ENCODE measurements at regions not wholly inside any gene's neighbourhood (a gene's known extent, or its start where the extent isn't known, plus 50 kb on each side); places are given as distances from the start of the nearest gene placed in this dataset.

DNA sequence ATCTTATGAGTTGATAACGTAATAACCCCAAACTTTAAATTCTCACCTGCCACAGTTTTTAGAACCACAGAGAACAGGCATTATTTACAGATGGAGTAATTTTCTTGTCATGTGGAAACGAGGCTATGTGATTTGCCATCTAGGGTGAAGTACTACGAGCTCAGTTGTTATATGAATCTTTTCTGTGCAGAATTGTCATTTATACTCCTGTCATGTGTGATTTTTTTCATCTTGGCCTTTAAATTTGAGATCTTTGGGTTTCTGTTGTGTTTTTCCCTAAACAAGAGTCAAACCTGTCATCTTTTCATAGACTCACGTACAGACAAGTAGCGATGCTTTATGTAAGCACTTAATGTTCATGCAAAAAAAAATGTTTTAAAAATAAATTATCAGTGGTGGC, 153.7 kb upstream of the TAC1 start:
- H3K27me3 ChIP-seq: no peaks in the 10 kb centered on the region
- H3K4me3 ChIP-seq: no peak overlapping the region
- WGBS, 2 donors: 83 to 88% methylated on average over 5 of the region's 5 CpGs
- no peak for TF ChIP-seq POLR2AphosphoS5 (IDR thresholded peaks at IDR 0.05)
- no peak for TF ChIP-seq POLR2A (IDR thresholded peaks at IDR 0.05)
- no peak for TF ChIP-seq EP300 (IDR thresholded peaks at IDR 0.05)
- TF ChIP-seq, protein P1, sequence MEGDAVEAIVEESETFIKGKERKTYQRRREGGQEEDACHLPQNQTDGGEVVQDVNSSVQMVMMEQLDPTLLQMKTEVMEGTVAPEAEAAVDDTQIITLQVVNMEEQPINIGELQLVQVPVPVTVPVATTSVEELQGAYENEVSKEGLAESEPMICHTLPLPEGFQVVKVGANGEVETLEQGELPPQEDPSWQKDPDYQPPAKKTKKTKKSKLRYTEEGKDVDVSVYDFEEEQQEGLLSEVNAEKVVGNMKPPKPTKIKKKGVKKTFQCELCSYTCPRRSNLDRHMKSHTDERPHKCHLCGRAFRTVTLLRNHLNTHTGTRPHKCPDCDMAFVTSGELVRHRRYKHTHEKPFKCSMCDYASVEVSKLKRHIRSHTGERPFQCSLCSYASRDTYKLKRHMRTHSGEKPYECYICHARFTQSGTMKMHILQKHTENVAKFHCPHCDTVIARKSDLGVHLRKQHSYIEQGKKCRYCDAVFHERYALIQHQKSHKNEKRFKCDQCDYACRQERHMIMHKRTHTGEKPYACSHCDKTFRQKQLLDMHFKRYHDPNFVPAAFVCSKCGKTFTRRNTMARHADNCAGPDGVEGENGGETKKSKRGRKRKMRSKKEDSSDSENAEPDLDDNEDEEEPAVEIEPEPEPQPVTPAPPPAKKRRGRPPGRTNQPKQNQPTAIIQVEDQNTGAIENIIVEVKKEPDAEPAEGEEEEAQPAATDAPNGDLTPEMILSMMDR (IDR thresholded peaks at IDR 0.05): no peak
- no peaks in the 10 kb centered on the region for H3K36me3 ChIP-seq
- H3K27ac ChIP-seq: no peak overlapping the region
- no peaks in the 10 kb centered on the region for H3K4me1 ChIP-seq
- DNase-seq: no peak
- intact Hi-C loops (cut with DNase I): no loop called here
- no peaks in the 10 kb centered on the region for H3K9me3 ChIP-seq

GRCh38 chr7:97580205-97580604, 151.7 kb upstream of the TAC1 start:
- Histone ChIP-seq H3K4me3 (no peak overlapping the region), H3K9me3 (no peaks in the 10 kb centered on the region), H3K27ac (no peak overlapping the region), H3K36me3 (no peaks in the 10 kb centered on the region), H3K27me3 (no peaks in the 10 kb centered on the region), H3K4me1 (no peaks in the 10 kb centered on the region)
- intact Hi-C loops (cut with DNase I): no loop called here
- WGBS, 2 donors: 89 to 92% methylated on average over 5 of the region's 5 CpGs
- DNase-seq: no peak
- TF ChIP-seq POLR2A (IDR thresholded peaks at IDR 0.05) (no peak), POLR2AphosphoS5 (IDR thresholded peaks at IDR 0.05) (no peak), EP300 (IDR thresholded peaks at IDR 0.05) (no peak)
- TF ChIP-seq, protein P1 (IDR thresholded peaks at IDR 0.05): no peak

GRCh38 chr7:97595439-97595838, 136.4 kb upstream of the TAC1 start:
- H3K27ac ChIP-seq: no peak overlapping the region
- peaks cover 0 to 4% (median 0%) of the 10 kb centered on the region in 4 donors for H3K9me3 ChIP-seq
- H3K36me3 ChIP-seq: no peaks in the 10 kb centered on the region
- no peaks in the 10 kb centered on the region for H3K4me1 ChIP-seq
- WGBS, 2 donors: 13 to 65% methylated on average over 2 of the region's 2 CpGs
- no peak overlapping the region for H3K4me3 ChIP-seq
- intact Hi-C loops (cut with DNase I): no loop called here
- no peak for TF ChIP-seq POLR2A (IDR thresholded peaks at IDR 0.05)
- TF ChIP-seq, protein P1 (IDR thresholded peaks at IDR 0.05): no peak
- no peak for TF ChIP-seq EP300 (IDR thresholded peaks at IDR 0.05)
- TF ChIP-seq POLR2AphosphoS5 (IDR thresholded peaks at IDR 0.05): no peak
- no peaks in the 10 kb centered on the region for H3K27me3 ChIP-seq
- DNase-seq: no peak

DNA sequence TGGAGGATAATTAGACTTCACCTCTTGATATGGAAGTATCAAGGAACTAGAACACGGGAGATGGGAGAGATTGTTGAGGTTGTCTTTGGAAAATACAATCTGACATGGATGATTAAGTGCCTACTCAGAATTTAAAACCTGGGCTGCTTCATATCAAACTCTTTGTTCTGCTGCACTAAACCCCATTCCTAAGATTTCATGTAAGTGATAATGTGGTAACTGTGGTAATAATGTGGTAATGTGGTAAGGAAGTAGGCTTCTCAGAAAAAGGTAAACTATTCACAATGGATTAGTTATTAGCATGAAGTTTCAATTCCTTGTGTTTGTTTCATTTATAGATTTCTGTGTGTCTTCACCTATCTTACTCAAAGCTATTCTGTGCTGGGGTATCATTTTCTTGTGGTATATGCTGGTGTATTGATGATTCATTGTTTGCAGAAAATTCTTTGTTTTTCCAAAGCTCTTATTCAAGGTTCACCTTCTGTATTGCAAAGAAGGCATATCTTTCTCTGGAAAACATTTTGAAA, 129.9 kb upstream of the TAC1 start:
- intact Hi-C loops (cut with DNase I): no loop called here
- 90 to 91% methylated on average over 1 of the region's 1 CpG for WGBS, 2 donors

More for the DNA sequence above, 129.9 kb upstream of the TAC1 start:
- Histone ChIP-seq H3K27me3 (no peaks in the 10 kb centered on the region), H3K4me3 (no peak overlapping the region), H3K9me3 (peaks cover 0 to 4% (median 0%) of the 10 kb centered on the region in 4 donors), H3K27ac (no peak overlapping the region), H3K4me1 (no peaks in the 10 kb centered on the region), H3K36me3 (no peaks in the 10 kb centered on the region)
- TF ChIP-seq POLR2A (IDR thresholded peaks at IDR 0.05) (no peak), EP300 (IDR thresholded peaks at IDR 0.05) (no peak), POLR2AphosphoS5 (IDR thresholded peaks at IDR 0.05) (no peak)
- TF ChIP-seq, protein P1 (IDR thresholded peaks at IDR 0.05): no peak
- DNase-seq: no peak

Measured in sigmoid colon (tissue), 6 donors.